Peyer's patch (tissue), 4 donors: ENCODE measurements at regions not wholly inside any gene's neighbourhood (a gene's known extent, or its start where the extent isn't known, plus 50 kb on each side); places are given as distances from the start of the nearest gene placed in this dataset.

Experiments used
- POLR2A ChIP-seq, 2 donors: fragments of 450-650 bp; IDR thresholded peaks; one replicate each; pipeline ENCODE4 v1.5.1; 2017; ENCODE audit warnings: antibody characterized with exemption in 2 of 2, mild to moderate bottlenecking in 2 of 2, moderate library complexity in 2 of 2
- TF ChIP-seq, protein P1 (sequence below), 6 experiments: fragments of 450-650 bp in 4 of 6; fragments of 200-600 bp in 2 of 6; sonication (generic) in 1 of 6; IDR thresholded peaks; one replicate each; pipeline ENCODE4 v1.5.1; 2017 to 2019; ENCODE audit warnings: antibody characterized with exemption in 6 of 6, mild to moderate bottlenecking in 3 of 6, moderate library complexity in 1 of 6

DNA sequence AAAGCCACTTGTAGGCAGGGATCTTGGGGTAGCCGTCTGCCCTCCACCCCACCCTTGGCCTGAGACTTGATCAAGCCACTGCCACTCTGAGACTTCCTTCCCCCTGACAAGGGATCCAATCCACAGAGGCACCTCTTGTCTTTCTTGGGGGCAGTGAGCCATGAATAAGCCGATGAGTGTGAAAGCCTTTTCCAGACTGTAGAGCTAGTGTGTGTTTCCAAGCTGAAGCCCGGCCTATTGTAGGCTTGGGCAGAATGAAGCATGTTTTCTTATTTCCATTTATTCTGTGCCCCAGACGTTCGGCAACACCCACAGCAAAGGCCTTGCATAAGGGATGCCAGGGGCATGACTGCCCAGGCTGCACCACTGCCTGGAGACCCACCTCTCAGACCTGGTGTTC, 991.6 kb downstream of the BCL11B start:
- TF ChIP-seq, protein P1, sequence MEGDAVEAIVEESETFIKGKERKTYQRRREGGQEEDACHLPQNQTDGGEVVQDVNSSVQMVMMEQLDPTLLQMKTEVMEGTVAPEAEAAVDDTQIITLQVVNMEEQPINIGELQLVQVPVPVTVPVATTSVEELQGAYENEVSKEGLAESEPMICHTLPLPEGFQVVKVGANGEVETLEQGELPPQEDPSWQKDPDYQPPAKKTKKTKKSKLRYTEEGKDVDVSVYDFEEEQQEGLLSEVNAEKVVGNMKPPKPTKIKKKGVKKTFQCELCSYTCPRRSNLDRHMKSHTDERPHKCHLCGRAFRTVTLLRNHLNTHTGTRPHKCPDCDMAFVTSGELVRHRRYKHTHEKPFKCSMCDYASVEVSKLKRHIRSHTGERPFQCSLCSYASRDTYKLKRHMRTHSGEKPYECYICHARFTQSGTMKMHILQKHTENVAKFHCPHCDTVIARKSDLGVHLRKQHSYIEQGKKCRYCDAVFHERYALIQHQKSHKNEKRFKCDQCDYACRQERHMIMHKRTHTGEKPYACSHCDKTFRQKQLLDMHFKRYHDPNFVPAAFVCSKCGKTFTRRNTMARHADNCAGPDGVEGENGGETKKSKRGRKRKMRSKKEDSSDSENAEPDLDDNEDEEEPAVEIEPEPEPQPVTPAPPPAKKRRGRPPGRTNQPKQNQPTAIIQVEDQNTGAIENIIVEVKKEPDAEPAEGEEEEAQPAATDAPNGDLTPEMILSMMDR (IDR thresholded peaks at IDR 0.05), result no peak
- no peak for TF ChIP-seq POLR2A (IDR thresholded peaks at IDR 0.05)
